HG02798 (cell line): ENCODE measurements at regions not wholly inside any gene's neighbourhood (a gene's known extent, or its start where the extent isn't known, plus 50 kb on each side); places are given as distances from the start of the nearest gene placed in this dataset.

Source experiments
- ATAC-seq: cut with Tn5 transposase; IDR thresholded peaks from one replicate; pipeline ENCODE4 v1.9.1; 2021; ENCODE audit warnings: mild to moderate bottlenecking; ENCODE audit not compliant: unreplicated experiment, poor library complexity

GRCh38 chr1:108082738-108083562, 117.2 kb downstream of the SLC25A24 start:
- ATAC-seq = no peak

- ATAC-seq = no peak
Observed at GRCh38 chr1:108082001-108082400, 117.0 kb upstream of the VAV3 start.

DNA sequence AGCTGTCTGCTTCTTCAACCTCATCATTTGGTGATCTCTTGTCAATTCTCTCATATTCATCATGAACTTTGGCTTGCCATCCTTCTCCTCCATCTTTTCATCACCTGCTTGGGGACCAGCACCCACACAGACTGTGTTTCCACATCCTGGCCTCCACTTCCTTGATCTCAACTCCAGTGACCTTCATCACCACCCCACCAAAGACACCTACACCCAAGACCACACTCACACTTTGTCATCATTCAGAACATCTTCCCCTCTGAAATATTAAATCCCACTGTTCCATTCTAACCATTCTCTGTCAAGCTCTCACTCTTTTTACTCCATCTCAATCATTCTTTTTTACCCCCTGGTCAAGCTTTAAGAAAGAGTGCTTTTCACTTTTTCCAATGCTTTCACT, 115.5 kb upstream of the VAV3 start:
- ATAC-seq = no peak

DNA sequence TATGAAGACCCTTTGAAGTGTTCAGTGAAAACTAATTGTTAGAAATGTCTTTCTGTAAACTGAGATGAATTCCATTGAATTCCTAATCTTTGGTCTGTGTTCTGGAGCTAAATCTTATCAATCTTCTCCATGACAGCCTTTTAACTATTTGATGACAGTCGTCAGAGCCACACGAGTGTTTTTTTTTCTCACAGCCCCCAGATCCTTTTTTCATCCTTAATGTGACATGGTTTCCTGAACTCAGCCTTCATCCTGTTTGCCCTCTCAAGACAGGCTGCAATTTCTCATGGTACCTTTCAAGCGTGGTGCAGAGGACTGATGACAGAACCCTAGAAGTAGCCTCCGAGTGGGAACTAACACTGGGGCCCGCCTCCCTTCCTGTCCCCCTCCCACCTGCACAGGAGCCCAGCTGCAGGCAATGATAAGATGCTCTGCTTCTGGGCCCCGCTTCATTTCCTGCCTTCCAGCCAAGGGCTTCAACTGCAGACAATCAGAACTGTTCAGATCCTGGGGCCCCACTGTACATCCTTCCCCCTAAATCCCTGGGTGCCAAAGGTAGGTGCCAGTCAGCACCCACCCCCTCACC, 114.6 kb upstream of the VAV3 start:
- ATAC-seq = no peak

DNA sequence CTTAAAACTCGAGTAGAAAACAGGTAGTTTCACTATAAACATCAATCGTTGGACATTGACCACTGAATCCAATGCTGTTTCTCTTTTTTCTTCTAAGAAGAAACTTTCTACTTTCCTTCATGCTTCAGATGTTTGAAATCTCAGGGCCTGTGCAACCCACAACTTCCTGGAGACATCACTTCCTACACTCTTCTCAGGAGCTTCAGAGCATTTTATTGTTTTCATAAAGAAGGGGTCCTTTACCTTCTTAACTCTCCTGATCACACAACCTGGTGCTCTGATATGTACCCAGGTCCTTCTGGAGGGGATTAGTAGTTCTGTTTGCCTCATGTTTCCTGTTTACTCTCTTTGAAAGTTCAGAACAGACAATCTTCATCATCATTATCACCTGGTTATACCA, 113.0 kb upstream of the VAV3 start:
- no peak for ATAC-seq

DNA sequence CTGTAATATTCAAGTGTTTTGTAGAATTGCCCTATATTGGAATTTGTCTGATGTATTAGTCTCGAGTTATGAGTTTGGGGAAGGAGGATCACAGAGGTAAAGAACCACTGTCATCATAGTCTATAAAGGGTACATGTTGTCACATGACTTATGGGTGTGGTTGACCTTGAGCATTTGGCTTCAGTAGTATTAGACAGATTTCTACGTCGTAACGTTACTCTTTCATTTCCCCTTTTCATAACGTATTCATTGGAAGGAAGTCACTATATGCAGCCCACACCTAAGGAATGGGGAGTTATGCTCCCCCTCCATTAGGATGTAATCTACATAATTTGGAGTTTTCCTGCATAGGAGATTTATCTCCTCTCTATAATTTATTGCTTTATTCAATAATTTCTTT, 110.1 kb upstream of the VAV3 start:
- ATAC-seq = peak; percentile 63

DNA sequence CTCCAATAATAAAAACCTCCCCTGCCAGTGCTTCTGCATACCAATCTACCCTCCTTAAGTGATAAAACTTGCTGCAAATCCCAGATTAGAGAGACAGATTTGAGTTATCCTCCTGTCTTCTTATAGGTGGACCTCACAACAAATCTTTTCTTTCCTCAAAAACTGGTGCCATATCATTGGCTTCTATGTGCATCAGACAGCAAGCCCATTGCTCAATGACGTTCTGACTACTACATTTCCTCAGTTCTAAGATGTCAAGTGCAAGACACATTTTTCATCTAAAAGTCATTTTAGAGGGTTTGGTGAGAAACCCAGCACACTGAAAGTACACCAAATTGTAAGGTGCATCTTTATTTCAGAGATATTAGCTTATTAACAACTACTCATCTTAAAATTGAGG, 107.8 kb upstream of the VAV3 start:
- no peak for ATAC-seq

GRCh38 chr1:108072212-108072611, 107.2 kb upstream of the VAV3 start:
- no peak for ATAC-seq

GRCh38 chr1:108071601-108072000, 106.6 kb upstream of the VAV3 start:
- ATAC-seq = peak; percentile 61

DNA sequence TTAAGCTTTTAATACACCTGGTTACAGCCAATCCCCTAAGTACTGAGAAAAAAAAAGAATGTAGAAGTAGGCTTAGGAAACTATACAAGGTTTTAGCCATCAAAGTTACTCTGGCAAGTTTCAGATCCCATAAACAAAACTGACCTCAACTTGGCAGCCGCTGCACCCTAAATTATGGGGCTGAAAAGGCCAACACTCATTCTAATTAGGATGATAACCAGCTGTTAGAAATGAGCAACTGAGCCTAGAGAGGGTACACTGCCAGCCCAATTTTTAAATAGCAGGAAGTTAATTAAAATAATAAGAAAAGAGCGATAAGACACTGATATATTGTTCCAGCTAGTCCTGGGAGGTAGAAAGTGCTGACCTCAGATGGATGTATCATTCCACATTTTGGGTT, 105.7 kb upstream of the VAV3 start:
- ATAC-seq = no peak

DNA sequence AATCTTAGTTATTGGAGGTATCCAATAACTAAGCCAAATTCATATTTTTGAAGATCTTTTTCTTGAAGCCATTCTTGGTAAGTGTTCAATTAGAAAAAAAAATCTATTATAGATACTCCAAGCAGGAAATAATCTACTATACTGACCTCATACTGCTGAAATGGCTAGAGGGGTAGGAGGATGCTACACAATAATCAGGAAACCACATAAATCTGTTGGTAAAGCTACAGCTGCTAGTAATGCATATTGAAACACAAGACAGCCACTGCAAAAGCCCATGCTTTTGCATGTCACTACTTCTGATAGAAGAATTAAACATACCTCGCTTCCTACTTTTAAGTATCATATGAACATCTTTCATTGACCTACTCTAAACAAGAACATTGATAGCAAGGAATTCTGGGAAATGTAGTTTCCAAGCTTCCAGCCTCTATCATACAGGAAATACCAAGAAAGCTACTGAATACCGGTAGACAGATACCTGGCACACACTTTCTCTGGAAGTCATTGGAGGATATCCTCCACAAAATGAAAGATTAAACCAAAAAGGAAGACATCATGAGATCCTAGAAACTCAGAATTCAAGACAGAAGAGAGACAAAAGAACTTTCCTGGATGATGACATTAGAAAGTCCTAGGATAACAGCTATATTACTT, 103.0 kb upstream of the VAV3 start:
- no peak for ATAC-seq

DNA sequence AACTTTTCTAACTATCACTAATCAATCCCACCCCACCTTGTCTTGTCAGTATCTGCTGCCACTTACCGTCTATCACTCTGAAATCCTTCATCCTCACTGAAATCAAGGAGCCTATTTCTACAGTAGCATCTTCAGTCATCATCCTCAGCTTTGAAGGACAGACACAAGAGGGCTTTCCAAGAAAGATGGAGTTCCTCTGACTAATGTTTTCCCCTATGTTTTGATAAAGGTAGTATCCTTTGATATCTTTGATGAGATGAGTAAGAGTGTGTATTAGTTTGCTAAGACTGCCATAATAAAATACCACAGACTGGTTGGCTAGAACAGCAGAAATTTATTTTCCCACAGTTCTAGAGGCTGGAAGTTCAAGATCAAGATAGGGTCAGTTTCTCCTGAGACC, 101.8 kb upstream of the VAV3 start:
- no peak for ATAC-seq

DNA sequence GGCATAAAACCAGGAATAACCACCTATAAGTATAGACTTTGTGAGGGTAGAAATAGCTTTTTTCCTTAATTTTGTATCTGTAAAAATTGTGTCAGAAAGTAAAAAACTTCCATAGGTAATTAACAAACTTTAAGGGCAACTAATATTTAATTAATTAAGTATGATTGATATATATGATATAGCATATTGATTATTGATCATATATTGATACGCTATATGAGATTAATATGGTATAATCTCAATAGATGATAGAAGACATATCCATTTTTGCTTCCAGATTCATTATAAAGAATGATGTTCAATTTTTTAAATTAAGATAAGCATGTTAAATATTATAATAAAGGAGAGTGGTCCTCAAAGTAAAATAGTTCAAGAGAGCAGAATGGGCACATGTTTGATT, 99.3 kb upstream of the VAV3 start:
- no peak for ATAC-seq

DNA sequence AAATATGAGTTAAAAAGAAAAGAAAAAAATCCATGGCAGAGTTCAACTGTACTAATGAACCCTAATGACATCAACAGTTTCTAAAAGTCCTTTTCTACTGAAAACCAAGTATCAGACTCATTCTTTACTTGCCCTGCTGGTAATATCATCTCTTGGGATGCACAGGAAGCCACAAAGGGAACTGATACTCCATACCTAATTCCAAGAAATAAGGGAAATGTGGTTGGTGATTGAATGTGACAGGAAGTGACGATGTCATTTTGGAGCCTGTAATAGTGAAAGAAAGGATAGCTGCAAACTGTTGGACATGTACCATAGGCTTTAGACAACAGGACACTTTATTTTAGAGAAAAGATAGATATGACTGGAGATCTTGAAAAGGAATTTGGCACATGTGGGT, 98.7 kb upstream of the VAV3 start:
- no peak for ATAC-seq

GRCh38 chr1:108059945-108060344, 95.0 kb upstream of the VAV3 start:
- no peak for ATAC-seq

DNA sequence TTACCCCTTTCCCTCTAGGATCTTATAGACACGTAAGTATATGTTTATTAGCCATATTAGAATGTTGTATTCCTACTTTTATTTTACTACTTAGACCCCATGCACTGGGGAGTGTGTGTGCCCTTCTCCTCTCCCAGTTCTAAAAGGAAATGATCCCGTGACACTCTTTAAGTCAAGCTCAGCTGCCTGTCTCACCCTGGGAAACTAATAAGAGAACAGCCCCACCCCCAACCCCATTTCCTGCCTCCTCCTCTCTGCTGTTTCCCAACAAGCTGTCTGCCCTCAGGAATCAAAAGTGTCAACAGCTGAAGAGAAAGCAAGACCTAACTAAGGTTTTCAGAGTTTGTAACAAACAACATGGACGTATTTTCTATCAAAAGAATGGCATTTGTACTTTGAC, 92.6 kb upstream of the VAV3 start:
- no peak for ATAC-seq

DNA sequence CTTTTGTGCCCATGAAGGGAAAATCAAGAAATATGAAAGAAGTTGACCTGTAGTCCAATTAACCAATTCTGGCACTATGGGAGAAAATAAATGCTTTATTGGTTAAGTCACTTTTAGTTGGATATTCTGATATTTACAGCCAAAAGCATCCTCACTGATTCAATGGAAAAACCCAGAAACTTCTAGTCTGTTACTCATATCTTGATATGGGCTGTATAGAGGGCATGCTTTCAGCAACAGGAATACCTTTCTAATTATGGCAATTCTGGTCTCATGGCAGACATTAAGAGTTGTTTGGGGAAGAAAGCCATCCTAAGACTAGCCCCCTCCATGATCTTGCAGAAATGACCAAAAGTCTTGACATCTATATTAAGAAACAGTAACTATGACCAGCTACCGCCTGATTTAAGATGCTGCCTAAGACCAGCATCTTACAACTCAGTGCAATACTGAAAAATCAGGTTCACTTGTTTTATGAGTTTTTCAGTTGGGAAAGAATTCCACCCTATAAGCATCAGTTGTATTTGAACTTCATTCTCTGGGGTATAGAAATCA, 91.5 kb upstream of the VAV3 start:
- ATAC-seq = no peak

- ATAC-seq = no peak
Observed at GRCh38 chr1:108055387-108055786, 90.4 kb upstream of the VAV3 start.

GRCh38 chr1:108054396-108054795, 89.4 kb upstream of the VAV3 start:
- no peak for ATAC-seq

- no peak for ATAC-seq
Observed at GRCh38 chr1:108053270-108054013, 88.5 kb upstream of the VAV3 start.
